ENCODE measurements at regions not wholly inside any gene's neighbourhood (a gene's known extent, or its start where the extent isn't known, plus 50 kb on each side); places are given as distances from the start of the nearest gene placed in this dataset.
"Not testable (repeated sequence)": the region's sequence is repeated elsewhere in the genome, so short reads cannot be mapped to it uniquely, and the experiment has no call there.

DNA sequence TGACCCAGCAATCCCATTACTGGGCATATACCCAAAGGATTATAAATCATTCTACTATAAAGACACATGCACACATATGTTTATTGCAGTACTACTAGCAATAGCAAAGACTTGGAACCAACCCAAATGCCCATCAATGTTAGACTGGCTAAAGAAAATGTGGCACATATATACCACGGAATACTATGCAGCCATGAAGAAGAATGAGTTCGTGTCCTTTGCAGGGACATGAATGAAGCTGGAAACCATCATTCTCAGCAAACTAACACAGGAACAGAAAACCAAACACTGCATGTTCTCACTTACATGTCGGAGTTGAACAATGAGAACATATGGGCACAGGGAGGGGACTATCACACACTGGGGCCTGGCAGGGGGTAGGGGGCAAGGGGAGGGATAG, 183.0 kb downstream of the HACE1 start:
- not testable (repeated sequence) for DNase-seq

DNA sequence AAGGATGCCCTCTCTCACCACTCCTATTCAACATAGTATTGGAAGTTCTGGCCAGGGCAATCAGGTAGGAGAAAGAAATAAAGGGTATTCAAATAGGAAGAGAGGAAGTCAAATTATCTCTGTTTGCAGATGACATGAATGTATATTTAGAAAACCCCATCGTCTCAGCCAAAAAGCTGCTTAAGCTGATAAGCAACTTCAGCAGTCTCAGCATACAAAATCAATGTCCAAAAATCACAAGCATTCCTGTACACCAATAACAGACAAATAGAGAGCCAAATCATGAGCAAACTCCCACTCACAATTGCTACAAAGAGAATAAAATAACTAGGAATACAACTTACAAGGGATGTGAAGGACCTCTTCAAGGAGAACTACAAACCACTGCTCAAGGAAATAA, 184.6 kb downstream of the HACE1 start:
- not testable (repeated sequence) for DNase-seq

DNA sequence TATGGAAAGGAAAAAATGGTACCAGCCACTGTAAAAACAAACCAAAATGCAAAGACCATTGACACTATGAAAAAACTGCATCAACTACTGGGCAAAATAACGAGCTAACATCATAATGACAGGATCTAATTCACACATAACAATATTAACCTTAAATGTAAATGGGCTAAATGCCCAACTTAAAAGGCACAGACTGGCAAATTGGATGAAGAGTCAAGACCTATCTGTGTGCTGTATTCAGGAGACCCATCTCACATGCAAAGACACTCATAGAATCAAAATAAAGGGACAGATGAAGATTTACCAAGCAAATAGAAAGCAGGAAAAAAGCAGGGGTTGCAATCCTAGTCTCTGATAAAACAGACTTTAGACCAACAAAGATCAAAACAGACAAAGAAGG, 186.6 kb downstream of the HACE1 start:
- DNase-seq, result not testable (repeated sequence)

- DNase-seq, result not testable (repeated sequence)
Observed at GRCh38 chr6:104671591-104671891, 188.2 kb downstream of the HACE1 start.

- DNase-seq, result not testable (repeated sequence)
Observed at GRCh38 chr6:104670834-104671590, 188.7 kb downstream of the HACE1 start.

DNA sequence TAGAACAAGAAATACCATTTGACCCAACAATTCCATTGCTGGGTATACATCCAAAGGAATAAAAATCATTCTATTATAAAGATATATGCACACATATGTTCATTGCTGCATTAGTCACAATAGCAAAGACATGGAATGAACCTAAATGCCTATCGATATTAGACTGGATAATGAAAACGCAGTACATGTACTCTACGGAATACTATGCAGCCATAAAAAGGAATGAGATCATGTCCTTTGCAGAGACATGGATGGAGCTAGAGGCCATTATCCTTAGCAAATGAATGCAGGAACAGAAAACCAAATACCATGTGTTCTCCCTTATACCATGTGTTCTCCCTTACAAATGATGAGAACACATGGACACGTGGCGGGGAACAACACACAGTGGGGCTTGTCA, 190.2 kb downstream of the HACE1 start:
- DNase-seq, result no peak

GRCh38 chr6:104656235-104656634, 203.5 kb downstream of the HACE1 start:
- DNase-seq, result no peak

DNA sequence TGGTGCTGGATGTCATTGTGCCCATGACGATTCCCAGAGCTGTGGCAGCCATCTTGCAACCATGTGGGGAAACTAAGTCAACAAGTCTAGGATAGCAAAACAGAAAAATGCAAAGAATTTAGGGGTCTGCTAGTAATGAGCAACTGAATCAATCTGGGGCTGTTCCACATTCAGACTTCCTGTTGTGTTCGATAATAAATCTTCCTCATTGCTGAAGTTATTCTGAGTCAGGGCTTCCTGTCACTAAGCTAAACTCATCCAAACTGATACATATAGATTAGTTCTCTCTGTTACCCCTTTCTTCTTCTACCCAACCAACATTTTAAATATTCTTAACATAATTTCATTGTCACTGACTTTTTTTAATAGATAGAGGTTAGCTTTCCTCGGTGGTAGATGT, 205.9 kb downstream of the HACE1 start:
- no peak for DNase-seq

DNA sequence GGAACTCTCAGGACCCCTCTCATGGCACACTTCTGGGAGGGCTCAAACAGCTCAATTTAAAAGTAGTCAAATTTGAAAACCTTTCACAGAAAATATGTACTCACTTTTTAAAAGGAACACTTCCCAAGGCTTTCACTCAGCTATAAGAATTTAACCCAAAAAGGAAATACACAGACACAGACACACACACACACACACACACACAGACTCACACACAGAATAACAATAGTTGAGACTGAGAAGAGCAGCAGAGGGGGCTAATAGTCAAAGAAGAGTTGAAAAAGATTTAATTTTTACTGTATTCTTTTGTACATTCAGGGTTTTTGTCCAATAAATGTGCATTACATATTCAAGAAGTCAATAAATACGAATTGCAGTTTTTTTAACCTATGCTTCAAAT, 211.4 kb downstream of the HACE1 start:
- no peak for DNase-seq

DNA sequence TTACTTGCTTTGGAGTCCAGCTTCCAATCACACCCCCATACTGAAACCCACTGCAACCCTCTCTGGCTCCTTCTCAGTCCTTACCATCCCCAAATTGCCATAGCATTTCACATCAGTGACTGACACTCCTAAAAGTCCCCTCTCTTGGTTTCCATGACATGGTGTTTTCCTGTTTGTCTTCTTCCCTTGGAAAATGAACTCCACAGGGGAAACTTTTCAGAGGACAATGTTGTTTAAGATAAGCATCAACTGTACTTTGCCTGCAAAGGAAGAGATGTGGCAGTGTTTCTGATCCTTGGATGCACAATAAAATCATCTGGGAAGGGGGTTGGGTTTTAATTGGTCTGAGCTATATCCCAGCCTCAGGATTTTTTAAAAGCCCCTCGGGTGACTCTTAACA, 214.9 kb downstream of the HACE1 start:
- DNase-seq, result no peak

GRCh38 chr6:104642871-104643270, 216.8 kb downstream of the HACE1 start:
- no peak for DNase-seq

GRCh38 chr6:104640761-104641160, 219.0 kb downstream of the HACE1 start:
- DNase-seq, result no peak

DNA sequence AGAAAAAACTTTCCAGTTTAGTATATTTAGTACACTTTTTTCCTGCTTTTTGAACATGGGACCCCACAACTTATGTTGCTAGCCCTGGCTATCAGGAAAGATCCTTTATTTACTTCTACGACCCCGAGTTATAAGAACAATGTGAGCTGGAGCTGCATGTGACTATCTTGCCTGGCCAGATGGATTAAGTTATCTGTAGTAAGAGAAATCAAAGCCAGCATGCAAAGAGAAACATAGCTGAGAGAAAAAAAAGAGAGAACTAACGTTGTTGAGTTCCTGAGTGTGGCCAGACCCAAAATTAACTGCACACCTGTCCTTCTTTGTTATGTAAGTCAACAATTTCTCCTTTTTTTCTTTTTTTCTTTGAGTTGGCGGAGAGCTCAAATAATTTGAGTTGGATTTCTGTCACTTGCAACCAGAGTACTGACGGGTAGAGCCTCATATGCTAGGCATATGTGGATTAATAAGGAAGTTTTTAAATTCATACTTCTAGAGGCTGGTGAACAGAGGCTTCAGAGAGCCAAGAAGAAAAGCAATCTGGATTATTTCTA, 219.5 kb downstream of the HACE1 start:
- DNase-seq, result no peak

- DNase-seq, result no peak
Observed at GRCh38 chr6:104639668-104640067, 220.1 kb downstream of the HACE1 start.

DNA sequence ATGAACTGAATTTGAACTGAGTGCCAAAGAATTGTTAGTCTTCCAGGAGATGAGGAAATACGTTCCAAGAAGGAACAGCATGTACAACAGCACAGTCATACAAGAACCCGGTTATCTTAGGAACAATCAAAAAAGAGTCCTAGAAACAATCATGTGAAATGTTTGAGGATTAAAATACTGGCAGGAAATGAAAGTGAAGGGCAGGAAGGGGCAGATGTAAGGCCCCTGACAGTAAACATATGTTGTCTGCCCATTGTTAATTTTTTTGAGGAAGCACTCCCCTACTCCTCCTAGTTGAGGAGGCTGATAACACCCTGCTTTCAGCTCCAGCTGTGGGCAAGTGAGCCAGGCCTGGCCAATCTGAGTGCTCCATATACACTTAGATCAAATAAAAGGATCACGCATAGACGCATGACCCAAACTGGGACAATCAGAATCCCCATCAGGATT, 220.9 kb downstream of the HACE1 start:
- no peak for DNase-seq

GRCh38 chr6:104633125-104633524, 226.6 kb downstream of the HACE1 start:
- DNase-seq, result no peak

DNA sequence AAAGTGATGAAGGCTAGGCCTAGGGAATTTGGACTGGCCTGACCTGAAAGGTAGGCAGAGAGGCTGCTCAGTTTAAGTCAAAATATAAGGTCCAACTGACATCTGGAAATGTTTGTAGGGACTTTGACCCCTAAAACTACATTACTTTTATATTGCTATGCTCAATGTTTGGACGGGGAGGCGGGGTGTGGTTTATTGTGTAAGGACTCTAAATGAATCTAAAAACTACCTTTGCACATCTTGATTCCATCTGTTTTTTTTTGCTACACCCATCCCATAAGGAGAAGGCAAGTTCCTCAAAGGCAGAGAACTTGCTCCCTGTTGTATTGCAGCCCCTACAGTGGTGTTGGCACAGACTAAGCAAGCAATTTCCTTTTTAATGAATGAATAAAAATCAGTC, 227.1 kb downstream of the HACE1 start:
- no peak for DNase-seq

DNA sequence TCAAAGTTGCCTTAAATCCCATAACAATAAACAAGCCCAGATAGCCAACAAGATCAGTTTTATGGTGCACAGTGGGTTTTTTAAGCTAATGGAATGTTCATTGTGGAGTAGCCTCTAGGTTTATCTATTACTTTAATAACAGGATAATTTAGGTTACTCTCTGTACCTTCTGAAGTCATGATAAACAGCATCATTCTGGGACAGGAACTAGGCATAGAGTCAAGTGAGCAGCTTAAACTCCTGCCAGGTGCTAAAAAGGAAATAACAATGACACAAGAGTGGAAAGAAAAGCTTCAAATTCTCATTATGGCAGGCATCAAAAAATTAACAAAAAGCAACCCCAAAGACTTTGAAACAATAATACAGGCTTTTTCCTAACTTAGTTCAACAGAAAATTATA, 228.8 kb downstream of the HACE1 start:
- DNase-seq, result no peak

GRCh38 chr6:104630522-104630921, 229.2 kb downstream of the HACE1 start:
- no peak for DNase-seq

- no peak for DNase-seq
Observed at GRCh38 chr6:104629826-104630225, 229.9 kb downstream of the HACE1 start.

- DNase-seq, result no peak
Observed at GRCh38 chr6:104625536-104625935, 234.2 kb downstream of the HACE1 start.

DNA sequence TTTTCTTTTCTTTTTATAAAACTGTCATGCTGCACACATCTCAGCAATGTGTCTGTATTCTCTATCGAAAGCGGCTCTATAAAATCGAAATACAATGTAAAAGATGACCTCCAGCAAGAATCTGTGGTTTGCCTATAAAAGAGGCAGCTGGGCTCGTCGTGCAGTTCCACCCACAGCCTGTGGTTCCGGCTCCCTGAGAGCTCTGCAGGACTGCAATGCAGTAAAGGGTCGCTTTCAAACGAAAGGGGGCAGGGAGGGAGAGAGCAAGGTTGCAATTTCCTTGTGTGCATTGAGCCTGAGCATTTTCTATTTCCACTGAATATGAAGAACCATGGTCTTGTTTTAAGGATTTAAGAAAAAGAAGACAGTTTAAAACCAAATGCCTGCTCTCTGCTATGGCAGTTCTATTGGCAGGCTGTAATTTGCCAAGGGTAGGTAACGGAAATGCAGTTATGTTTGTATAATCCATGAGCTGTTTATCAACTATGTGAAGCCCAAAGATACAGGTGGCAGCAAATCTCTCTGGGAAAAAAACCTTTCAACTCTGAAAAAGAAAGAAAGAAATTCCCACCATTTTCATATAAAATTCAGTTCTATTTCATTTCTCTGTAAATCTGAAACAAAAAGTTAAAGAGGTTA, 236.5 kb downstream of the HACE1 start:
- no peak for DNase-seq

- no peak for DNase-seq
Observed at GRCh38 chr6:104621396-104621795, 238.3 kb downstream of the HACE1 start.

- no peak for DNase-seq
Observed at GRCh38 chr6:104617591-104617990, 242.1 kb downstream of the HACE1 start.

- no peak for DNase-seq
Observed at GRCh38 chr6:104614394-104614793, 245.3 kb downstream of the HACE1 start.

All from activated naive CD4-positive, alpha-beta T cell (primary cell).